T-helper 17 cell (primary cell): ENCODE measurements at regions not wholly inside any gene's neighbourhood (a gene's known extent, or its start where the extent isn't known, plus 50 kb on each side); places are given as distances from the start of the nearest gene placed in this dataset.

Experiments used
- ATAC-seq: fragments of 150-1000 bp; cut with Tn5 transposase; 2 replicates; pipeline ENCODE4 v1.10.0; 2021; ENCODE audit warnings: mild to moderate bottlenecking, moderate library complexity
- DNase-seq, 3 donors: peaks; one replicate each; pipeline versions ENCODE4 v3.0.0 to v3.0.0-alpha.2; 2020 to 2021
- H3K9me3 ChIP-seq: one replicate; pipeline ENCODE4 v1.7.0; 2013; ENCODE audit warnings: low read length, mild to moderate bottlenecking; ENCODE audit not compliant: control insufficient read depth, poor library complexity, severe bottlenecking
- H3K27ac Mint-ChIP-seq: one replicate; pipeline ENCODE4 v1.8.0; 2022; ENCODE audit warnings: mild to moderate bottlenecking, moderate library complexity, mixed read lengths
- H3K27me3 Mint-ChIP-seq: one replicate; pipeline ENCODE4 v1.8.0; 2022; ENCODE audit warnings: mixed read lengths
- H3K36me3 Mint-ChIP-seq: one replicate; pipeline ENCODE4 v1.8.0; 2022; ENCODE audit warnings: low read depth, mixed read lengths
- H3K4me1 Mint-ChIP-seq: one replicate; pipeline ENCODE4 v1.8.0; 2022; ENCODE audit warnings: mild to moderate bottlenecking, mixed read lengths
- H3K4me3 Mint-ChIP-seq: one replicate; pipeline ENCODE4 v1.8.0; 2022; ENCODE audit warnings: mild to moderate bottlenecking, moderate library complexity, mixed read lengths

DNA sequence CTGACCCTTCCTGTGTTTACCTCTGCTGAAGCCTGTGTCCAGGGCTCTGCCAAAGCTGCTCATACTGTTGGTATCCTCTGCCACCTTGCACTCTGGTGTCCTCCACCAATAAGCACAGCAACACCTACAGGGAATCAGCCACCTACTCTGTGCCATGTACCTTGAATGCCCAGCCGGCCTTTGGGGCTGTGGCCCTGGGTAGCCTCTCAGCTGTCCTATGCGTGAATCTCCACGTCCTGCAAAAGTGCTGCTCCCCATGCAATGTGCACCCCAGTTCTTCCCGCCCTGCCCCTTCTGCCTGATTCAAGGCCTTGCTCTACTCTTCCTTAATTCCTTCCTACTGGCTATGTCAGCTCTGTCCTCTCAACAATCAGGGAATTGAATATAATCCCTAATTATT is 506.5 kb downstream of the ARHGEF28 start:
- Mint-ChIP-seq H3K4me3 (no peak overlapping the region), H3K27ac (no peak overlapping the region), H3K4me1 (no peaks in the 10 kb centered on the region), H3K36me3 (no peaks in the 10 kb centered on the region), H3K27me3 (peaks cover 40% of the 10 kb centered on the region)
- DNase-seq (no peak), ATAC-seq (no peak)
- no peaks in the 10 kb centered on the region for H3K9me3 ChIP-seq

DNA sequence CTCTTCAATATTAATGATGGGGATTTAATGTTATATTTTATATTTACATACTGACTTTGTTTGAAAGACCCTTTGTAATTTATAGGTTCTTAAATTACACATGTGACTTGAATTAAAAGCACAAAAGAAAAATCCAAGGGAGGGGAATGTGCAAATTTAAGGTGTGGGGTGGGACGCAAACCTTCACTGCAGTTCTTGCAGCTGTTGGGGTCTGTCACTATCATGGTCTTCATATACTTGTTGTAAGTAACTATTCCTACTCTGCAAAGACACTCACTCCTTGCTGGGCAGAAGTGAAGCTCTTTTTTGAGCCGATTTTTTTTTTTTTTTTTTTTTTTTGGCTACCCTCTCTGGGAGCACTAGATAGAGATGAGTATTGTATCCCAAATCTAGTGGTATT is 505.3 kb downstream of the ARHGEF28 start:
- H3K36me3 Mint-ChIP-seq: no peaks in the 10 kb centered on the region
- H3K27ac Mint-ChIP-seq: no peak overlapping the region
- DNase-seq (no peak), ATAC-seq (no peak)
- no peaks in the 10 kb centered on the region for H3K4me1 Mint-ChIP-seq
- no peaks in the 10 kb centered on the region for H3K9me3 ChIP-seq
- peaks cover 49% of the 10 kb centered on the region for H3K27me3 Mint-ChIP-seq
- H3K4me3 Mint-ChIP-seq: no peak overlapping the region

DNA sequence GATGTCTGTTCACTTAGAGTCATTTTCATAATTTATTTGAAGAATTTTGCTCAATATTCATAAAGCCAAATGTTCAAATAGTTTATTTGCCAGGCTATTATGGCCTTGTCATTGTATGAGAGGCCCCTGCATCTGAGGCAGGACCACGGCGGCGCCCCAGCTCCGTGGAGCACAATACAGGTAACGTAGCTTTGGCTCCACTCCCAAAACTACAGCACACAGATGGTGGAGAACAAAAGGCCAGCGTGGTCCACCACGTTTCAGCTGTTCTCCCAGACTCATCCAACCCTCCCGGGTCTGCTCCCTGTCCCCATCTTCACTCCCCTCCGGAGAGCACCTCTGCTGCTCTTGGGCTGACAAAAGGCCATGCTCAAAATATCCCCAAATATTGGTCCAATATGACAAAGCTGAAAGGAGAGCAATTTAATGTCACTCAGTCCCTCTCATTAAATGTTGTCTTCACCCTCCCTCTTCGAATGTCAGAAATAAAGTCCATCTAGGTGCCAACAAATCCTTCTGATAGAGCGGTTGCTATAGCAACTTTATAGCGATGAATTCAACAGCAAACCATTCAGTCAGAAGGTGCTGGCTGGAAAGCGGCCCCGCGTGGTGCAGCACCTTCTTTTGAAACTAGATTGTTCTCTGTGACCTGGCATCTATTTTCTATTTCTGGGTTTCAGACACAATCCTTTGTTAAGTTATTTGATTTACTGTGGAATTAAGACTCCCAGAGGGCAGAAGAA is 504.3 kb downstream of the ARHGEF28 start:
- peaks cover 48% of the 10 kb centered on the region for H3K27me3 Mint-ChIP-seq
- H3K9me3 ChIP-seq: no peaks in the 10 kb centered on the region
- no peak for ATAC-seq
- no peaks in the 10 kb centered on the region for H3K36me3 Mint-ChIP-seq
- no peak for DNase-seq
- H3K27ac Mint-ChIP-seq: no peak overlapping the region
- no peaks in the 10 kb centered on the region for H3K4me1 Mint-ChIP-seq
- H3K4me3 Mint-ChIP-seq: no peak overlapping the region

DNA sequence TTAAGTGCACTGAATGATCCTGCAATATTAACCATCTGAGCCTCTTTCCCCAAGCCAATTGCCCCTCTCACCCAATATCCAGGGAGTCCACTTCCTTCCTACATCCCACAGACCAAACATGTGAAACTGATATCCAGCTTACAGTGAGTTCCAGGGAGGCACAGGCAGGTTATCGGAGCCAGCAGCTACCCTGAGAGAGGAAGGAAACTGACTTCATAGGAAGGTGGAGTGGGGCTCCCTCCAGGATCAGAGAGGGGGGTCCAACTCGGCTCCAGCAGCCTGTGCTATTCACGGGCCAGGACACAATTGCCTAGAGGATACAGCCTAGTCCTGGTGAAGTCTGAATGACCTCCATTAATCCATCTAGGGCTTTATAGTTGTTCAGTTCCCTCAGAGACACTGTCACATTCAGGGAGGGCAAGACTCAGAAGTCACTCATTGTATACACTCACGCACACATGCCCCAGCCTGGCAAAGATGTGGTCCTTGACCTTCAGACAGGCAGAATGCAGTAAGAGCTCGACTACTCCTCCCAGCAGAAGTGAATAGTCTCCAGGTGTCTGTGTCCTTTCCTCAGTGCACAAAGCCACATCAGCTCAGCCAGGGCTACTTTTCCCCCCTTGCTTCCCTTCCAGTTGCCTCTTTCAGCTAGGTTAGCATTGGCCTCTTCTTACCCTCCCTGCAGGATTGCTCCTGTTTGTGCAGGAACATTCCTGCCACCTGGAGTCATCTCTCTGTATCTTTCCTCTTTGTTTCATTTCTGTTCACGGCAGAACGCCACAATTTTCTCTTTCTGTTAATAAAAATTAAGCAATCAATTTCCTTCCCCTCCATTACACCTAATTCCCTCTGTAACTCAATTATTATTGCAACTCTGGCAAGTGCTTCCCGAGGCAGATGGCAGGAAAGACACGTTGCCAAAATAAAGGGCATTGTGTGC is 501.7 kb downstream of the ARHGEF28 start:
- DNase-seq (no peak), ATAC-seq (no peak)
- Mint-ChIP-seq H3K4me3 (no peak overlapping the region), H3K27ac (no peak overlapping the region), H3K36me3 (no peaks in the 10 kb centered on the region), H3K27me3 (peaks cover 42% of the 10 kb centered on the region), H3K4me1 (no peaks in the 10 kb centered on the region)
- H3K9me3 ChIP-seq: no peaks in the 10 kb centered on the region

DNA sequence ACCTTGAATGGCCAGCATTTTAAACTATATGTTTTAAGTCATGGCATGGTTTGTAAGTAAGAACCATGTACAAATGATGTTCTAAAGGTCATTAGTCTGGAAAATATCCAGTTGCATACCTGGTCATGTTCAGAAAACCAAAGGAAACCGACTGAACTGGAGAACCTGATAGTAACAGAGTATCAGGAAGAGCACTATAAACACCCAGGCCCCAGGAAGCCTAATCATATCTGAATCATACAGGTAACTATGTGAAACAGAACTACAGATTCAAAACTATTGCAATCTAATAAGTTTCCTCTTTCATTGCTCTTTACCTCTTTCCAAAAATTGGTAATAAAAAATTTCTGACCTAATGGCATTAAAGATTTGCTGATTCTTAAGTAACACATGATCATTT is 500.3 kb downstream of the ARHGEF28 start:
- H3K36me3 Mint-ChIP-seq: no peaks in the 10 kb centered on the region
- no peak for ATAC-seq

DNA sequence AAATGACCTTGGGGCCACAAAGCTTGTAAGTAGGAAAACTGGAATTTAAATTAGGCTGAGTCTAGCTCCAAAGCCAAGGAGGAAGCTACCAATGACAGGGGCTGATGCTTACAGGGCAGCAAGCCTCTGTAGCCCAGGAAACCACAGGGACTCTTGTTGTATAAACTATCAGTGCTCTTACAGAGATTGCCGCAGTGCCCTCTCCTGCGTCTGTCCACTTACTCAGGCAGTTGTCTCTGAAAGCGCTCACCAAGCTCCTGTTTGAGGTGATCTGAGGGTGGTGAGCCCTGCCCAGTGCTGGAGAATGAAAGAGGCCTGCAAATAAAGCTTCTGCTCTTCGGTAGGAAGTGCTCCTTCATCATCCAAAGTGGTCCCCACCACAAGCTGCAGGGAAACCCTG is 498.8 kb downstream of the ARHGEF28 start:
- no peak for ATAC-seq
- no peaks in the 10 kb centered on the region for H3K4me1 Mint-ChIP-seq
- no peak for DNase-seq
- H3K27ac Mint-ChIP-seq: no peak overlapping the region
- H3K36me3 Mint-ChIP-seq: no peaks in the 10 kb centered on the region
- no peak overlapping the region for H3K4me3 Mint-ChIP-seq
- H3K27me3 Mint-ChIP-seq: peaks cover 37% of the 10 kb centered on the region
- no peaks in the 10 kb centered on the region for H3K9me3 ChIP-seq

More for the DNA sequence above, 500.3 kb downstream of the ARHGEF28 start:
- Mint-ChIP-seq H3K27me3 (peaks cover 47% of the 10 kb centered on the region), H3K4me1 (no peaks in the 10 kb centered on the region), H3K27ac (no peak overlapping the region), H3K4me3 (no peak overlapping the region)
- no peaks in the 10 kb centered on the region for H3K9me3 ChIP-seq
- no peak for DNase-seq

DNA sequence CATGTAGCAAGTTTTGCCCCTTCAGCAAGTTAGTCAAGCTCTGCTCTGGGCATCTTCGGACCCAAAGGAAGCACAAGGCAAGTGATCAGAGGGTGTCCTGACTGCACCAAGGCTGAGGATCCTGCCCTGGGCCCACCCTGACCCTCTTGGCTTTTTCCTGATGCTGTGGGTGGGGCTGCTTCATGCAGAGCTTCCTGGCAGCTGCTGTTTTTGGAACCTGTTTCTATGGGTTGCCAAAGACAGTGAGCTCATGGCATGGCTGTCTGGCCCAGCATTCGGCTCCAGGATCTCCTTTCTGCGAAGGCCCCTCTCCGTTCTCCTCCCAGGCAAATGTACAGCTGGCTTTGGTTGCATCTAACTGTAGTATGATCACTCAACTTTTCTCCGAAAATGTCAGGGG is 497.9 kb downstream of the ARHGEF28 start:
- Mint-ChIP-seq H3K27me3 (peaks cover 35% of the 10 kb centered on the region), H3K4me1 (no peaks in the 10 kb centered on the region), H3K4me3 (no peak overlapping the region), H3K27ac (no peak overlapping the region), H3K36me3 (no peaks in the 10 kb centered on the region)
- DNase-seq (no peak), ATAC-seq (no peak)
- no peaks in the 10 kb centered on the region for H3K9me3 ChIP-seq

DNA sequence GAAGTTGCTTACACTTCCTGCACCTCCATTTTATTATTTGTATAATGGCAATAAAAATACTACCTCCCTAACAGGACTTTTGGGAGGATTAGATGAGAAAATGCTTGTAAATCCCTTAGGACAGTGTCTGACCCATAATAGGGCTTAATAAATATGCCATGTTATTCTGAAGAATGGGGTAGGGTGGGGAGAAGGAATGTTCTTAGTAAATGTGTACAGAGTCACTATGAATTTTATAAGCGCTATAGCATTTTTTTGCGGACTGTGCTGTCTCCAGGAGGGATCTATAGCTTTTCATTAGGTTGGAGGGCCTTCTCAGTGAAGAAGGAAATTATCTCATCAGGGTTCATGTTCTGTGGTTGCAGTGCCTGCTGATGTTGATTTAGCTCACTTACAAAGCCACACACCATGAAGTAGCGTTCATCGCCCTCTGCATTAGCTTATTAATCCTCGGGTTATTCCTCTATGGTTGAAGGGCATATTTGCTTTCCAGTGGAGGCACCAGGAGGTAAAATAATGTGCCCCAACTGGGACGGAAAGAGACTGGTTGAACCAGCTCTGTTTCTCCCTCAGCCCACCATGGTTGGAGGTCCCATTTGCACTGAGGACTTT is 497.1 kb downstream of the ARHGEF28 start:
- Mint-ChIP-seq H3K4me3 (no peak overlapping the region), H3K27me3 (peaks cover 27% of the 10 kb centered on the region), H3K4me1 (no peaks in the 10 kb centered on the region), H3K36me3 (no peaks in the 10 kb centered on the region), H3K27ac (no peak overlapping the region)
- no peaks in the 10 kb centered on the region for H3K9me3 ChIP-seq
- DNase-seq: no peak
- ATAC-seq: no peak

DNA sequence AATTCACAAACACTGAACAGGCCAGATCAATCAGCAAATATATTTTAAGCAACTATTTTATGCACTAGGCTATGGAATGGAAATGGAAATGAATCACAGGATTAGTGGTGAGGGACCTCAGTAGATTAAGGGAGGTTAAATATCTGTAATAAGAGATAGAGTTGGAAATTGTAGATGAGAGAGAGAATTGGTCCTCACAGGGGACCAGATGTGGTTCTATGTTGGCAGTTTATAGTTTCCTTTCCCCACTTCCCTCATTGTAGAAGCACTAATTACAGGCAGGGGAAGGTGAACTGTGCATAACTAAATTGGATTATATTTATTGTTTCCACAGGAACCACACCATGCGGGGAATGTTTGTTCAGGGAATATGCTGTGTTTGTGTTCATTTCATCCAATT is 496.2 kb downstream of the ARHGEF28 start:
- Mint-ChIP-seq H3K27ac (no peak overlapping the region), H3K4me1 (no peaks in the 10 kb centered on the region), H3K36me3 (no peaks in the 10 kb centered on the region), H3K4me3 (no peak overlapping the region), H3K27me3 (peaks cover 19% of the 10 kb centered on the region)
- H3K9me3 ChIP-seq: no peaks in the 10 kb centered on the region
- ATAC-seq: no peak
- DNase-seq: no peak

DNA sequence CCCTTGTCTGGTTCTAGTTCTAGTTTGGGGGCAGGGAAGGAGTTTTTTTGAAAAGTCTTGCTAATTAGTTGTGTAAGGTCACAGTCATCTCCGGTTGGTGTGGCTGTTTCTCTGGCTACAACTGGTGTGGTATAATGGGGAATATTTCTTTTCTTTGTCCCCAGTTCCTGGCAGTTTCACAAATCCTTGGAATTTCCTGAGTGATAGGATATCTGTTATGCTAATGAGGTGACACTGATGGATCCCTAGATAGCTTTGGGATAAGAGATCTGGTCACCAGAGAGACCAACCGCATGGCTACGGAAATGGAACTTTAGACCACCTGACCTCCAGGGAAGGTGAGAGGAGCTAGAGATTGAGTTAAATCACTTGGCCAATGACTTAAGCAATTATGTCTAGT is 494.6 kb downstream of the ARHGEF28 start:
- no peaks in the 10 kb centered on the region for H3K36me3 Mint-ChIP-seq
- ATAC-seq (no peak), DNase-seq (no peak)
- no peaks in the 10 kb centered on the region for H3K4me1 Mint-ChIP-seq
- peaks cover 11% of the 10 kb centered on the region for H3K27me3 Mint-ChIP-seq
- H3K9me3 ChIP-seq: no peaks in the 10 kb centered on the region
- no peak overlapping the region for H3K4me3 Mint-ChIP-seq
- H3K27ac Mint-ChIP-seq: no peak overlapping the region

DNA sequence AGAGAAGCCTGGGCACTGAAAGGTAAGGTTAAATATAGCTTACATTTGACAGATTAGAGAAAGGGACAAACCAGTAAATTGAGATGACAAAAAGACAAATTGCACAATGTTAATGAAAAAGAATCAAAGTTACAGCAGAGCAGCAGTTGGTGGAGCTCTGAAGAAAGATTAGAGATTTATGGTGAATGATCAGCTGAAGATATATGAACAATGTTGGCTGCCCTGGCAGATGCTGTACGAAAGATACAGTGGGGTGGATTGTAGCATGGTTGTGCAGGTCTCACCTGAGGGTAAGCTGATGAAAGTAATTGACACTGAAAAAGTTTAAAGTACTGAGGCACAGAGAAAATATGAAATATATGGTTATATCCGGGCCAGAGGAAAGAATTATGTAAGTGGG is 492.1 kb downstream of the ARHGEF28 start:
- no peaks in the 10 kb centered on the region for H3K4me1 Mint-ChIP-seq
- H3K27ac Mint-ChIP-seq: no peak overlapping the region
- peaks cover 14% of the 10 kb centered on the region for H3K27me3 Mint-ChIP-seq
- no peaks in the 10 kb centered on the region for H3K36me3 Mint-ChIP-seq
- H3K9me3 ChIP-seq: no peaks in the 10 kb centered on the region
- H3K4me3 Mint-ChIP-seq: no peak overlapping the region
- ATAC-seq (no peak), DNase-seq (no peak)

DNA sequence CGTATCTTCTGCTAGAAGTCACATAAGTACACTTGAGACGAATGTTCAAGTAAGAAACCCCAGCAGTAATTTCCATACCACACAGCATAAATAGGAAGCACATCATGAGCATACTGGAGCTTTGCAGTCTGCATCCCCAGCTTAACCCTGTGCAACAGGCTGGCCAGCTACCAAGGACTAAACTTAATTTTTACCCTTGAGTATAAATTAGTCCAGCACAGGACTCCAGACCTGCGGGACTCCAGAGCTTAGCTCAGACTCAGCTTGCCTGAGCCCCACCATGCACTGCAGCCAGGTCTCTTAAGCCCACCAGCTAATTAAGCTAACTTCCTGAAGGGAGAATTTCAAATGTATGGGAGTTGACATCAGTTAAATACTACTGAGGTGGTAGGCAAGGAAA is 491.0 kb downstream of the ARHGEF28 start:
- H3K4me1 Mint-ChIP-seq: no peaks in the 10 kb centered on the region
- no peaks in the 10 kb centered on the region for H3K9me3 ChIP-seq
- no peak overlapping the region for H3K27ac Mint-ChIP-seq
- no peak overlapping the region for H3K4me3 Mint-ChIP-seq
- H3K27me3 Mint-ChIP-seq: peaks cover 19% of the 10 kb centered on the region
- DNase-seq (no peak), ATAC-seq (no peak)
- no peaks in the 10 kb centered on the region for H3K36me3 Mint-ChIP-seq

DNA sequence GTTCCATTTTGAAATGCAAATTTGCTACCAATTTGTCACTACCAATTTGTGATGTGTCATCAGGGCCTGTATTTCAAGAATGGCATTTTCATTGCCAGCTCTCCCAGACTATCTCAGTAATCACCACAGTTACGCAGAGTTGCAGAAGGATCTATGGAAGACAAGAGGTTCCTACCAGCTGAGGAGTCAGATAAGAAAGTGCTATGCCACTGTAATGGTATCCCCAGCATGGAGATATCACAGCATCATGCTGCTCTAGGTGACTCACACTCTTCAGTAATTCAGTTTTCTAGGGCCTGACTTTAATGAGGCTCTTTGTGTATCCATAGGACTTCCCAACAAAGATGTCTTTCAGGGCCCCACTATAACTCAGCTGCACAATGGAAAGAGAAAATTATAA is 490.3 kb downstream of the ARHGEF28 start:
- Mint-ChIP-seq H3K4me3 (no peak overlapping the region), H3K27ac (no peak overlapping the region), H3K27me3 (peaks cover 16% of the 10 kb centered on the region), H3K4me1 (no peaks in the 10 kb centered on the region), H3K36me3 (no peaks in the 10 kb centered on the region)
- no peaks in the 10 kb centered on the region for H3K9me3 ChIP-seq
- ATAC-seq: no peak
- DNase-seq: no peak
